Testis (tissue), 2 donors: ENCODE measurements at regions not wholly inside any gene's neighbourhood (a gene's known extent, or its start where the extent isn't known, plus 50 kb on each side); places are given as distances from the start of the nearest gene placed in this dataset.

Source experiments
- DNase-seq: peaks from one replicate; pipeline ENCODE4 v3.0.0-alpha.2; 2019
- H3K27ac ChIP-seq, 2 donors: fragments of 200-600 bp; sonication (generic); one replicate each; pipeline ENCODE4 v1.5.1; 2019
- H3K27me3 ChIP-seq: fragments of 200-600 bp; sonication (generic); one replicate; pipeline ENCODE4 v1.5.1; 2019
- H3K36me3 ChIP-seq: fragments of 200-600 bp; sonication (generic); one replicate; pipeline ENCODE4 v1.5.1; 2017; ENCODE audit warnings: low read depth; ENCODE audit errors: missing control alignments
- H3K4me1 ChIP-seq: fragments of 200-600 bp; sonication (generic); one replicate; pipeline ENCODE4 v1.5.1; 2019
- H3K4me3 ChIP-seq, 2 donors: fragments of 200-600 bp; sonication (generic); one replicate each; pipeline ENCODE4 v1.5.1; 2017 to 2019
- H3K9me3 ChIP-seq: fragments of 200-600 bp; sonication (generic); one replicate; pipeline ENCODE4 v1.5.1; 2017
- POLR2A ChIP-seq: fragments of 450-650 bp; IDR thresholded peaks from one replicate; pipeline ENCODE4 v1.6.1; 2017; ENCODE audit warnings: antibody characterized with exemption, mild to moderate bottlenecking, moderate library complexity
- WGBS, 2 donors: methylation state at CpG; one replicate each; pipeline ENCODE4 v1.1.5; 2018; 5-methylcytosine and 5-hydroxymethylcytosine counted together
- intact Hi-C: fragments of 100-400 bp; cut with DNase I; formaldehyde crosslinking; loops from one replicate; pipeline ENCODE4 v1.15.1; 2023; ENCODE audit warnings: low total_unique reads
- TF ChIP-seq, protein P1 (sequence below), 3 experiments: fragments of 450-650 bp in 2 of 3; fragments of 200-600 bp in 1 of 3; sonication (generic) in 1 of 3; IDR thresholded peaks; one replicate each; pipeline ENCODE4 v1.5.1; 2016 to 2019; ENCODE audit warnings: antibody characterized with exemption in 3 of 3, mild to moderate bottlenecking in 2 of 3, moderate library complexity in 1 of 3

DNA sequence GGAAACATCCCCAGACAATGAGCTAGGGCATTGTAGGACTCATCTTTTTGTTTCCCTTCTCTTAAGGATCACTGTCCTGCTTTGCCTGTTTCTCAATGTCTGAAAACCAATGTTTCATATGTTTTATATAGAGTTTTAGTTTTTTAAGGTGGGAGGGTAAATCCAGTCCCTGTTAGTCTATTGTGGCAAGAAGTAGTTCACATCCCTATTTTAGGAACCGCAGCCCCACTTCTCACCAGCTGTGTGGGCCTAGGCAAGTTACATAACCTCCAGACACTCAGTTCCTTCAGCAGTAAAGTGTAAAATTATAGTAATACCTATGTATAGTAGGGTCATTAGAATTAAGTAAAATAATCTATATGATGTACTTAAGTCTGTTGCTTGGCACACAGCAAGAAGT, 105.8 kb upstream of the WLS start:
- H3K4me1 ChIP-seq: no peaks in the 10 kb centered on the region
- no peaks in the 10 kb centered on the region for H3K36me3 ChIP-seq
- intact Hi-C loops: no loop called here
- H3K4me3 ChIP-seq: no peak overlapping the region
- TF ChIP-seq, protein P1, sequence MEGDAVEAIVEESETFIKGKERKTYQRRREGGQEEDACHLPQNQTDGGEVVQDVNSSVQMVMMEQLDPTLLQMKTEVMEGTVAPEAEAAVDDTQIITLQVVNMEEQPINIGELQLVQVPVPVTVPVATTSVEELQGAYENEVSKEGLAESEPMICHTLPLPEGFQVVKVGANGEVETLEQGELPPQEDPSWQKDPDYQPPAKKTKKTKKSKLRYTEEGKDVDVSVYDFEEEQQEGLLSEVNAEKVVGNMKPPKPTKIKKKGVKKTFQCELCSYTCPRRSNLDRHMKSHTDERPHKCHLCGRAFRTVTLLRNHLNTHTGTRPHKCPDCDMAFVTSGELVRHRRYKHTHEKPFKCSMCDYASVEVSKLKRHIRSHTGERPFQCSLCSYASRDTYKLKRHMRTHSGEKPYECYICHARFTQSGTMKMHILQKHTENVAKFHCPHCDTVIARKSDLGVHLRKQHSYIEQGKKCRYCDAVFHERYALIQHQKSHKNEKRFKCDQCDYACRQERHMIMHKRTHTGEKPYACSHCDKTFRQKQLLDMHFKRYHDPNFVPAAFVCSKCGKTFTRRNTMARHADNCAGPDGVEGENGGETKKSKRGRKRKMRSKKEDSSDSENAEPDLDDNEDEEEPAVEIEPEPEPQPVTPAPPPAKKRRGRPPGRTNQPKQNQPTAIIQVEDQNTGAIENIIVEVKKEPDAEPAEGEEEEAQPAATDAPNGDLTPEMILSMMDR (IDR thresholded peaks at IDR 0.05): no peak
- TF ChIP-seq POLR2A: no peak
- 89 to 94% methylated on average over 1 of the region's 1 CpG for WGBS, 2 donors
- DNase-seq: no peak
- H3K27ac ChIP-seq: no peak overlapping the region
- no peaks in the 10 kb centered on the region for H3K9me3 ChIP-seq
- H3K27me3 ChIP-seq: no peaks in the 10 kb centered on the region

DNA sequence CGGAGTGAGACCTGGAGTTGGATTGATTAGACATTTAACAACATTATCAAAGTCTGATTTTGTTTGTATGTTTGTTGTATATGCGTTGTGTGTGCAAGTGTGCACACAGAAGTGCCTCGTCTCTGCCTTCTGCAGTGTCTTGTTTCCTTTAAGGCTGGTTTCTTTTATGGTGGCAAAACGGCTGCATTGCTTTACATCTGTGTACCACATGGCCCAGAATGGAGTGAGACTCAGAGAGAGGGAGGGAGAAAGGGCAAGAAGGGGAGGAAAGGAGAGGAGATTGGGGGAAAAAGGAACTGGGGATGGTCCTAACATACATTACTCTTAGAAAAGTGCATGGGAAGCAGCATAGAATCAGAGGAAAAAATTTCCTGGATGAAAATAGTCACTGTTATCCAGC, 99.7 kb upstream of the WLS start:
- DNase-seq: no peak
- Histone ChIP-seq H3K27me3 (no peaks in the 10 kb centered on the region), H3K4me3 (no peak overlapping the region), H3K4me1 (peaks cover 28% of the 10 kb centered on the region), H3K27ac (no peak overlapping the region), H3K36me3 (no peaks in the 10 kb centered on the region), H3K9me3 (no peaks in the 10 kb centered on the region)
- intact Hi-C loops: no loop called here
- TF ChIP-seq, protein P1 (IDR thresholded peaks at IDR 0.05): no peak
- no peak for TF ChIP-seq POLR2A
- 91 to 92% methylated on average over 4 of the region's 4 CpGs for WGBS, 2 donors

DNA sequence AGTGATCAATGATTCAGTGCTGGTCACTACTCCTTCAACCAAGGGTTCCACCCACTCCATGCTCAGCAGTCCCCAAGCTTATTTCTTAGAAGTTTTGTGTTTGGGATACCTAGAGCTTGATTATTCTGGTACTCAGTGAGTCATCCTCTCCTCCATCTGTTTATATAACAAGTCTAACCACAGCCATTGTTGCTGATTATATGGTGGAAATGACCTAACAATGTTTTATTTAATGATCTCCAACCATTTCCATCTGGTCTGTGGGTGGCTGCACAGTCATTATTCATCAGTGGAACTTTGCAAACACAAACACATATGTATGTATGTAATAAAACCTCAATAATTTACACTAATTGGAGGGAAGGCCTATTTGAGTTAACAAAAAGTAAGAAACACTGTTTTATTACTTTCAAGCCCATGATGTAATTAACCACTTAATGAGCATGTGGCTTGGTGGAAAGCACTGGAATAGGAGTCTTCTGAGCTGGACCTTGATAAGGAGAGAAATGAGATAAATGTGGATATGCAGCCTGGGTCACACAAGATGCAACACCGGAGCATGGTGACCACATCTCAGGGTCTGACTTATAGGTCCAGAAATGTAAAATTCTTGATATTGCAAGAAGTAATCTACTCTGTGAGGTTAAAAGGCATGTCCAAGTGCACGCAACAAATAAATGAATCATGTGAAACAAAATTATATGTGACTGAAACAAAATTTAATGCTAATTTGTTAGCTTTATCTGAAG, 99.0 kb upstream of the WLS start:
- no peak for DNase-seq
- Histone ChIP-seq H3K27me3 (no peaks in the 10 kb centered on the region), H3K4me3 (no peak overlapping the region), H3K27ac (no peak overlapping the region), H3K4me1 (peaks cover 31% of the 10 kb centered on the region), H3K36me3 (no peaks in the 10 kb centered on the region), H3K9me3 (no peaks in the 10 kb centered on the region)
- TF ChIP-seq, protein P1 (IDR thresholded peaks at IDR 0.05): no peak
- no peak for TF ChIP-seq POLR2A
- intact Hi-C loops: no loop called here
- WGBS, 2 donors: 91 to 93% methylated on average over 2 of the region's 2 CpGs

DNA sequence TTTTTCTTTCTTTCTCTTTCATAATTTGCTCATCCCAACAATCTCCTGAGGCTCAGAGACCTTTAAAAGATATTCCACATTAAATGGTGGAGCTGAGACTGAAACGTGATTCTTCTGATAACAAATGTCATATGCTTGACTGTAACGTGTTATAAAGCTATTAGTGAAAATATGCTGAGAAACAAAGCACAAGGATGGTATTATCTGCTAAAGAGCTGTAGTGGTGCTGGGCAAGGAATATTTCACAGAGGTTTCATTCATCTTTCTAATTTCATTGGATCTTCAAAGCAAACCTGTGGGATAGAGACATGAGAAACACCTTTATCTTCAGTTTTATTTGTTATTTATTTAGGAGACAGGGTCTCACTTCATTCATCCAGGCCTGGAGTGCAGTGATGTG, 98.1 kb upstream of the WLS start:
- Histone ChIP-seq H3K27ac (no peak overlapping the region), H3K36me3 (no peaks in the 10 kb centered on the region), H3K27me3 (no peaks in the 10 kb centered on the region), H3K4me1 (peaks cover 31% of the 10 kb centered on the region), H3K9me3 (no peaks in the 10 kb centered on the region), H3K4me3 (no peak overlapping the region)
- intact Hi-C loops: no loop called here
- DNase-seq: no peak
- WGBS, 2 donors: 38 to 52% methylated on average over 2 of the region's 2 CpGs
- no peak for TF ChIP-seq POLR2A
- TF ChIP-seq, protein P1 (IDR thresholded peaks at IDR 0.05): no peak
